ENCODE measurements at regions not wholly inside any gene's neighbourhood (a gene's known extent, or its start where the extent isn't known, plus 50 kb on each side); places are given as distances from the start of the nearest gene placed in this dataset.

- no peak overlapping the region for H3K27ac ChIP-seq
- no peaks in the 10 kb centered on the region for H3K36me3 ChIP-seq
- no peak for DNase-seq (ENCODE audit: low read depth in 1 of 2, low spot score in 2 of 2)
- H3K9me3 ChIP-seq (replicated peaks): peaks cover 8% of the 10 kb centered on the region
- no peaks in the 10 kb centered on the region for H3K4me1 ChIP-seq (replicated peaks)
- H3K4me3 ChIP-seq: no peak overlapping the region
- H3K27me3 ChIP-seq (replicated peaks): no peaks in the 10 kb centered on the region
Measured at GRCh38 chr10:33396938-33397337, 62.5 kb upstream of the NRP1 start.

DNA sequence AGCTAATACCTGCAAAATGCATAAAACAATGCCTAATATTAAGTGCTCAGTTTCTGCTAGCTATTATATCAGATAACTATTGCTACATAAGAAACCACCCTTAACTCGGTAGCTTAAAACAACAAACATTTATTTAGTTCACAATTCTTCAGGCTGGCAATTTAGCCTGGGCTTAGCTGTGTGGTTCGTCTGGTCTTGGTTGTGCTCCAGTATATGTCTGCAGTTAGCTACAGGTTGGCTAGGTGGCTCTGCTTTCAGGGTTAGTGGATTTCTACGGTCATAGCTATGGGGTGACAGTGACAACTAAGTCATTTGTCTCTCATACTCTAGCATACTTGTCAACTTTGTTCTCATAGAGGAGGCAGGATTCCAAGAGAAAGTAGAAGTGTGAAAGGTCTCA is 61.8 kb upstream of the NRP1 start:
- Histone ChIP-seq H3K27me3 (replicated peaks) (no peaks in the 10 kb centered on the region), H3K36me3 (no peaks in the 10 kb centered on the region), H3K4me1 (replicated peaks) (no peaks in the 10 kb centered on the region), H3K27ac (no peak overlapping the region), H3K9me3 (replicated peaks) (peaks cover 8% of the 10 kb centered on the region), H3K4me3 (no peak overlapping the region)
- no peak for DNase-seq (ENCODE audit: low read depth in 1 of 2, low spot score in 2 of 2)

- no peaks in the 10 kb centered on the region for H3K27me3 ChIP-seq (replicated peaks)
- H3K27ac ChIP-seq: no peak overlapping the region
- no peak for DNase-seq (ENCODE audit: low read depth in 1 of 2, low spot score in 2 of 2)
- H3K4me1 ChIP-seq (replicated peaks): peaks cover 2% of the 10 kb centered on the region
- H3K9me3 ChIP-seq (replicated peaks): peaks cover 8% of the 10 kb centered on the region
- H3K4me3 ChIP-seq: no peak overlapping the region
- no peaks in the 10 kb centered on the region for H3K36me3 ChIP-seq
Measured at GRCh38 chr10:33395201-33395600, 60.7 kb upstream of the NRP1 start.

DNA sequence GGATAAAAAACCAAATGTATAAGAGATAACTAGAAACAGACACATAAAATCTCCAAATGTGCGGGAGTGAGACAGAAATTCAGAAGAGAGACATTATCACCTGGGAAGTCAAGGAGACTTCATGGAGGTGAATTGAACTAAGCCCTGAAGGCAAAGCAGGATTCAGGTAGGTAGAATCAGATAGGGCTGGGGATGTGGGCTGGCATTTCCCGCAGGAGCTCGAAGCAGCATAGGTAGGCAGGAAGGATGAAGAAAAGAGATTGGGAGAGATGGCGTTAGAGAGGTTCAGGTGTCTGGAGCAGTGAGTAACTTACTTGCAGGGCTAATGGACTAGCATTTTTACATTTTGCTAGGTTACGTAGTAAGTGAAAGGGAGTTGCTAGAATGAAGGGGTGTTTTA is 58.2 kb upstream of the NRP1 start:
- Histone ChIP-seq H3K36me3 (no peaks in the 10 kb centered on the region), H3K27me3 (replicated peaks) (no peaks in the 10 kb centered on the region), H3K4me1 (replicated peaks) (peaks cover 7% of the 10 kb centered on the region), H3K9me3 (replicated peaks) (peaks cover 5% of the 10 kb centered on the region), H3K27ac (no peak overlapping the region), H3K4me3 (no peak overlapping the region)
- no peak for DNase-seq (ENCODE audit: low read depth in 1 of 2, low spot score in 2 of 2)

- DNase-seq (ENCODE audit: low read depth in 1 of 2, low spot score in 2 of 2): no peak
- Histone ChIP-seq H3K9me3 (replicated peaks) (peaks cover 5% of the 10 kb centered on the region), H3K36me3 (no peaks in the 10 kb centered on the region), H3K4me3 (no peak overlapping the region), H3K27ac (no peak overlapping the region), H3K4me1 (replicated peaks) (peaks cover 7% of the 10 kb centered on the region), H3K27me3 (replicated peaks) (no peaks in the 10 kb centered on the region)
Measured at GRCh38 chr10:33391611-33392465, 57.4 kb upstream of the NRP1 start.

DNA sequence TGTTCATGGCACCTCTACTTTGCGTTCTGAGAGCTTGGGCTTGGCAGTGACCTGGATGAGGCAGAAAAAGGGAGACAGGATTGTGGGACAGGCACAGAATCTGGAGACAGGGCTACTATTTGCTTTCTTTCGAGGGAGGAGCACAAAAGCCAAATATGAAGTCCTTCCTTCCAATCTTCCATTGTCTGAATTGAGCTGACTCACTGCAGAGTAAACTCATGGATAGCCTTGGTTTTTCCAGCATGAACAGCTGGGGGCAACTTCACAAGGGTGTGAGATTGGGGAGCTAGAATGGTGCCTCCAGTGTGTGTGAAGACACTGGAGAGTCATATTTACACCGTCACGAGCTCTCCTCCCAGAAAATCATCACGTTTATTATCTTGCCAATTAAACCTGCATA is 55.6 kb upstream of the NRP1 start:
- H3K4me1 ChIP-seq (replicated peaks): peaks cover 7% of the 10 kb centered on the region
- H3K9me3 ChIP-seq (replicated peaks): no peaks in the 10 kb centered on the region
- H3K27me3 ChIP-seq (replicated peaks): no peaks in the 10 kb centered on the region
- H3K36me3 ChIP-seq: no peaks in the 10 kb centered on the region
- H3K27ac ChIP-seq: no peak overlapping the region
- no peak overlapping the region for H3K4me3 ChIP-seq
- DNase-seq (ENCODE audit: low read depth in 1 of 2, low spot score in 2 of 2): no peak

GRCh38 chr10:33388785-33389184 is 54.3 kb upstream of the NRP1 start:
- Histone ChIP-seq H3K36me3 (no peaks in the 10 kb centered on the region), H3K9me3 (replicated peaks) (no peaks in the 10 kb centered on the region), H3K4me1 (replicated peaks) (peaks cover 7% of the 10 kb centered on the region), H3K4me3 (no peak overlapping the region), H3K27ac (no peak overlapping the region), H3K27me3 (replicated peaks) (no peaks in the 10 kb centered on the region)
- no peak for DNase-seq (ENCODE audit: low read depth in 1 of 2, low spot score in 2 of 2)

- H3K27ac ChIP-seq: no peak overlapping the region
Measured at GRCh38 chr10:33388382-33388781, 53.9 kb upstream of the NRP1 start.

DNA sequence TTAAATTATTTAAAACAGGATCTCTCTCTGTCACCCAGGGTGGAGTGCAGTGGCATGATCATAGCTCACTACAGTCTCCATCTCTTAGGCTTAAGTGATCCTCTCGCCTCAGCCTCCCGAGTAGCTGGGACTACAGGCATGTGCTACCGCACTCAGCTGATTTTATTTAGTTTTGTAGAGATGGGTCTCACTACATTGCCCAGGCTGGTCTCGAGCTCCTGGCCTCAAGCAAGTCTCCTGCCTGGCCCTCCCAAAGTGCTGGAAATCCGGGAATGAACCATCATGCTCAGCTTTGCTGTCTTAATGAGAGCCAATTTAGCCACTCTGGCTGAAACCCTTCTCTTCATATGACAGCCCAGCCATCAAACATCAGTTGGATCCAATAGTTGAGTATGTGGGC is 53.3 kb upstream of the NRP1 start:
- H3K36me3 ChIP-seq: no peaks in the 10 kb centered on the region

More at GRCh38 chr10:33388382-33388781, 53.9 kb upstream of the NRP1 start:
- no peak for DNase-seq (ENCODE audit: low read depth in 1 of 2, low spot score in 2 of 2)
- Histone ChIP-seq H3K9me3 (replicated peaks) (no peaks in the 10 kb centered on the region), H3K36me3 (no peaks in the 10 kb centered on the region), H3K4me3 (no peak overlapping the region), H3K27me3 (replicated peaks) (no peaks in the 10 kb centered on the region), H3K4me1 (replicated peaks) (peaks cover 7% of the 10 kb centered on the region)

GRCh38 chr10:33386926-33387325 is 52.5 kb upstream of the NRP1 start:
- no peaks in the 10 kb centered on the region for H3K36me3 ChIP-seq
- DNase-seq (ENCODE audit: low read depth in 1 of 2, low spot score in 2 of 2): no peak
- H3K9me3 ChIP-seq (replicated peaks): no peaks in the 10 kb centered on the region
- no peak overlapping the region for H3K4me3 ChIP-seq
- no peak overlapping the region for H3K27ac ChIP-seq
- peaks cover 13% of the 10 kb centered on the region for H3K4me1 ChIP-seq (replicated peaks)
- H3K27me3 ChIP-seq (replicated peaks): no peaks in the 10 kb centered on the region

More for the DNA sequence above, 53.3 kb upstream of the NRP1 start:
- Histone ChIP-seq H3K27me3 (replicated peaks) (no peaks in the 10 kb centered on the region), H3K27ac (no peak overlapping the region), H3K4me1 (replicated peaks) (peaks cover 7% of the 10 kb centered on the region), H3K9me3 (replicated peaks) (no peaks in the 10 kb centered on the region), H3K4me3 (no peak overlapping the region)
- DNase-seq (ENCODE audit: low read depth in 1 of 2, low spot score in 2 of 2): no peak

- Histone ChIP-seq H3K36me3 (no peaks in the 10 kb centered on the region), H3K4me3 (no peak overlapping the region), H3K4me1 (replicated peaks) (peaks cover 19% of the 10 kb centered on the region), H3K27me3 (replicated peaks) (no peaks in the 10 kb centered on the region), H3K9me3 (replicated peaks) (no peaks in the 10 kb centered on the region), H3K27ac (no peak overlapping the region)
- DNase-seq (ENCODE audit: low read depth in 1 of 2, low spot score in 2 of 2): no peak
Measured at GRCh38 chr10:33385686-33386085, 51.2 kb upstream of the NRP1 start.

DNA sequence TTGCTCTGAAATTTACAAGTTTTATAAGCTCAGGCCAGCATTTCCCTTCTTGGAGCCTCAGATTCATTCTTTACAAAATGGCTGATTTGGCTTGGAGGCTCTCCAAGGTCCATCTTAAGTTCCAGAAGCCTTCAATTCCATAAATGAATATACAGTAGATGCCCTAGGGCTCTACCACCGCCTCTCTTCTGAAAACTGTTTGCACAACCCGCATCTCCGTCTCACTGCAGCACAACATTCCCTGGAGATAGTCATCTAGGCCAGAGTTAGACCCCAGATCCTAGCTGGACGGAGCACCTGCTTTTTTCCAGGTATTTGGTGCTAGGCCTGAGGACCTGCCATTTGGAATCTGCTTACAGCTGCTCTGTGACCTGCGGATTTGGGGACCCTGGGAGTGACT is 50.5 kb upstream of the NRP1 start:
- Histone ChIP-seq H3K36me3 (no peaks in the 10 kb centered on the region), H3K27ac (no peak overlapping the region), H3K9me3 (replicated peaks) (no peaks in the 10 kb centered on the region), H3K4me1 (replicated peaks) (peaks cover 15% of the 10 kb centered on the region), H3K27me3 (replicated peaks) (no peaks in the 10 kb centered on the region), H3K4me3 (no peak overlapping the region)
- no peak for DNase-seq (ENCODE audit: low read depth in 1 of 2, low spot score in 2 of 2)

Measured in SJSA1 (cell line).